GM12891 (cell line): ENCODE measurements at regions not wholly inside any gene's neighbourhood (a gene's known extent, or its start where the extent isn't known, plus 50 kb on each side); places are given as distances from the start of the nearest gene placed in this dataset.

Source experiments
- PAX5 ChIP-seq: IDR thresholded peaks from 2 replicates; pipeline ENCODE4 v1.6.1; 2011; ENCODE audit warnings: low read length, moderate library complexity, mild to moderate bottlenecking; ENCODE audit not compliant: insufficient read depth, severe bottlenecking
- POLR2A ChIP-seq: IDR thresholded peaks from 2 replicates; pipeline ENCODE4 v1.6.1; 2011; ENCODE audit warnings: low read depth, low read length, control low read depth
- POLR2AphosphoS5 ChIP-seq: IDR thresholded peaks from 2 replicates; pipeline ENCODE4 v1.6.1; 2011; ENCODE audit warnings: low read depth, low read length, control low read depth
- SPI1 ChIP-seq: IDR thresholded peaks from 2 replicates; pipeline ENCODE4 v1.6.1; 2011; ENCODE audit warnings: low read depth, low read length, control low read depth
- TAF1 ChIP-seq: IDR thresholded peaks from 2 replicates; pipeline ENCODE4 v1.6.1; 2011; ENCODE audit warnings: low read depth, low read length, control low read depth

DNA sequence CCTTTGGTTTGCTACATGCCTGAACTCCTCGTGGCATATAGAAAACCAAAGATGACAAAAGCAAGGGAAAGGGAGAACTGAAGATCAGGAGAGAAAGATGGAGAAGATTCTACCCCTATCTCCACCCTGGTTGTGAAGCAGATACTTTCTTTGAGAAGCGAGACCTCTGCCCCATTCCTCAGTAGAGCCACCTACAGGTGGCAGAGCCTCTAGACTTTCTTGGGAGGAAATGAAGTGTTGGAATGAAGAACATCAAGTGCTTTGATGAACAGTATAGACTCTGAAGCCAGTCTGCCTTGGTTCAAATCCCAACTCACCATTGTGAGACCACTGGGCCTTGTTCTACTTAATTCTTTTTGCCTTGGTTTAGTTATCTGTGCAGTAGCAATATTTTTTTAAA, 348.8 kb upstream of the ETAA1 start:
- no peak for TF ChIP-seq POLR2A
- no peak for TF ChIP-seq TAF1
- no peak for TF ChIP-seq POLR2AphosphoS5
- TF ChIP-seq SPI1: no peak
- TF ChIP-seq PAX5: no peak
